WTC11 (cell line): ENCODE measurements at regions not wholly inside any gene's neighbourhood (a gene's known extent, or its start where the extent isn't known, plus 50 kb on each side); places are given as distances from the start of the nearest gene placed in this dataset.

Experiments used
- ATAC-seq: fragments of 200-7000 bp; cut with Tn5 transposase; 2 replicates; pipeline ENCODE4 v1.10.0; 2021; ENCODE audit warnings: mild to moderate bottlenecking, moderate library complexity
- CTCF ChIA-PET: fragments of 300-600 bp; sonication (Branson Sonifier 250); formaldehyde crosslinking; loops from one replicate; lab custom pipeline; 2021; ENCODE audit warnings: antibody characterized with exemption; lab: Charles Lee
- POLR2A ChIA-PET: fragments of 350-600 bp; sonication (Branson Sonifier 250); formaldehyde crosslinking; loops from one replicate; lab custom pipeline; 2021; ENCODE audit warnings: antibody characterized with exemption; lab: Charles Lee
- DNase-seq: peaks from one replicate; pipeline ENCODE4 v3.0.0; 2021; ENCODE audit warnings: low spot score
- H3K27ac Mint-ChIP-seq: 2 replicates; pipeline ENCODE4 v1.8.0; 2021; ENCODE audit warnings: mixed read lengths
- H3K27me3 Mint-ChIP-seq: 2 replicates; pipeline ENCODE4 v1.8.0; 2021; ENCODE audit warnings: low read depth, mild to moderate bottlenecking, moderate library complexity, mixed read lengths
- H3K36me3 Mint-ChIP-seq: 2 replicates; pipeline ENCODE4 v1.8.0; 2021; ENCODE audit warnings: mixed read lengths
- H3K4me1 Mint-ChIP-seq: 2 replicates; pipeline ENCODE4 v1.8.0; 2022; ENCODE audit warnings: mixed read lengths
- H3K4me3 Mint-ChIP-seq: 2 replicates; pipeline ENCODE4 v1.8.0; 2021; ENCODE audit warnings: mild to moderate bottlenecking, moderate library complexity, mixed read lengths
- H3K9me3 Mint-ChIP-seq: 2 replicates; pipeline ENCODE4 v1.8.0; 2021; ENCODE audit warnings: mixed read lengths
- ATF2 ChIP-seq: sonication (generic); formaldehyde crosslinking; IDR thresholded peaks from 2 replicates; pipeline ENCODE4 v1.8.1; 2022; ENCODE audit warnings: low read depth, missing genetic modification reagents, borderline replicate concordance
- E2F1 ChIP-seq: sonication (generic); formaldehyde crosslinking; IDR thresholded peaks from 2 replicates; pipeline ENCODE4 v1.8.0; 2022; ENCODE audit warnings: mild to moderate bottlenecking, missing genetic modification reagents
- E2F4 ChIP-seq: sonication (generic); formaldehyde crosslinking; IDR thresholded peaks from 2 replicates; pipeline ENCODE4 v1.8.1; 2022; ENCODE audit warnings: low read depth, mild to moderate bottlenecking, moderate library complexity, missing genetic modification reagents, borderline replicate concordance
- EMX1 ChIP-seq: fragments of 250-450 bp; sonication (Bioruptor Pico); IDR thresholded peaks from 2 replicates; pipeline ENCODE4 v1.8.0; 2021; ENCODE audit warnings: mild to moderate bottlenecking
- ETV6 ChIP-seq: sonication (generic); formaldehyde crosslinking; IDR thresholded peaks from 2 replicates; pipeline ENCODE4 v1.8.1; 2022; ENCODE audit warnings: mild to moderate bottlenecking, missing genetic modification reagents
- GABPB1 ChIP-seq: sonication (generic); formaldehyde crosslinking; IDR thresholded peaks from 2 replicates; pipeline ENCODE4 v1.8.1; 2023; ENCODE audit warnings: mild to moderate bottlenecking, missing genetic modification reagents
- JAZF1 ChIP-seq: fragments of 250-450 bp; sonication (Bioruptor Pico); IDR thresholded peaks from 2 replicates; pipeline ENCODE4 v1.9.0; 2021; ENCODE audit warnings: moderate library complexity, mild to moderate bottlenecking, inconsistent platforms
- MYBL2 ChIP-seq: sonication (generic); formaldehyde crosslinking; IDR thresholded peaks from 2 replicates; pipeline ENCODE4 v1.8.1; 2023; ENCODE audit warnings: mild to moderate bottlenecking, moderate library complexity, missing genetic modification reagents
- RORB ChIP-seq: fragments of 250-450 bp; sonication (Bioruptor Pico); IDR thresholded peaks from 2 replicates; pipeline ENCODE4 v1.9.0; 2021; ENCODE audit warnings: mild to moderate bottlenecking
- TCF7 ChIP-seq: sonication (generic); formaldehyde crosslinking; IDR thresholded peaks from 2 replicates; pipeline ENCODE4 v1.8.0; 2022; ENCODE audit warnings: mild to moderate bottlenecking, low read depth, missing genetic modification reagents, moderate library complexity
- TEAD4 ChIP-seq: sonication (generic); formaldehyde crosslinking; IDR thresholded peaks from 2 replicates; pipeline ENCODE4 v1.8.0; 2022; ENCODE audit warnings: mild to moderate bottlenecking, missing genetic modification reagents
- ZBTB43 ChIP-seq: sonication (generic); formaldehyde crosslinking; IDR thresholded peaks from 2 replicates; pipeline ENCODE4 v1.8.1; 2023; ENCODE audit warnings: mild to moderate bottlenecking, missing genetic modification reagents
- ZNF232 ChIP-seq: sonication (generic); formaldehyde crosslinking; IDR thresholded peaks from 2 replicates; pipeline ENCODE4 v1.8.0; 2022; ENCODE audit warnings: mild to moderate bottlenecking, missing genetic modification reagents
- ZNF396 ChIP-seq: fragments of 250-450 bp; sonication (Bioruptor Pico); IDR thresholded peaks from 2 replicates; pipeline ENCODE4 v1.8.0; 2021; ENCODE audit warnings: mild to moderate bottlenecking, moderate library complexity, borderline replicate concordance
- TF ChIP-seq, protein P1 (sequence below): sonication (generic); formaldehyde crosslinking; IDR thresholded peaks from 2 replicates; pipeline ENCODE4 v1.8.0; 2023; ENCODE audit warnings: missing genetic modification reagents, mild to moderate bottlenecking, borderline replicate concordance
- TF ChIP-seq, protein P2 (sequence below): fragments of 200-600 bp; IDR thresholded peaks from 2 replicates; pipeline ENCODE4 v1.8.0; 2022; ENCODE audit warnings: antibody characterized with exemption
- TF ChIP-seq, protein P3 (sequence below): sonication (generic); formaldehyde crosslinking; IDR thresholded peaks from 2 replicates; pipeline ENCODE4 v1.8.1; 2022; ENCODE audit warnings: mild to moderate bottlenecking, missing genetic modification reagents, moderate library complexity, borderline replicate concordance

GRCh38 chr5:136594416-136594815 is 229.1 kb upstream of the TRPC7 start (continued):
- TF ChIP-seq E2F4 (CRISPR knock-in tag) = no peak
- TF ChIP-seq, all 79 proteins: peak for 0

DNA sequence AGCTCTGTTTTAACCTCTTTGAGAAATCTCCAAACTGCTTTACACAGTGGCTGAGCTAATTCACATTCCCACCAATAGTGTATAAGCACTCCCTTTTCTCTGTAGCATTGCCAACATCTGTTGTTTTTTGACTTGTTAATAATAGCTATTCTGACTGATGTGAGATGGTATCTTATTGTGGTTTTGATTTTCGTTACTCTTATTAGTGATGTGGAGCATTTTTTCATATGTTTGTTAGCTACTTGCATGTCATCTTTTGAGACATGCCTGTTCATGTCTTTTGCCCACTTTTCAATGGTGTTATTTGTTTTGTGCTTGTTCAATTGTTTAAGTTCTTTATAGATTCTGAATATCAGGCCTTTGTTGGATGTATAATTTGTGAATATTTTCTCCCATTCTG is 225.2 kb upstream of the TRPC7 start:
- no peak for ATAC-seq
- ChIA-PET POLR2A (no interaction called here), CTCF (no interaction called here)
- Mint-ChIP-seq H3K4me1 (peaks cover 57% of the 10 kb centered on the region), H3K27ac (no peak overlapping the region), H3K4me3 (no peak overlapping the region), H3K36me3 (peaks cover 30% of the 10 kb centered on the region), H3K27me3 (no peaks in the 10 kb centered on the region), H3K9me3 (peaks cover 36% of the 10 kb centered on the region)
- DNase-seq = no peak
- no peak for TF ChIP-seq ZBTB43 (CRISPR knock-in tag)
- TF ChIP-seq ZNF396 (CRISPR knock-in tag) = no peak
- no peak for TF ChIP-seq EMX1 (CRISPR knock-in tag)
- no peak for TF ChIP-seq TCF7 (CRISPR knock-in tag)
- no peak for TF ChIP-seq TEAD4 (CRISPR knock-in tag)
- no peak for TF ChIP-seq ATF2 (CRISPR knock-in tag)
- TF ChIP-seq ZNF232 (CRISPR knock-in tag) = no peak
- TF ChIP-seq MYBL2 (CRISPR knock-in tag) = no peak
- TF ChIP-seq ETV6 = no peak
- TF ChIP-seq RORB (CRISPR knock-in tag) = no peak
- TF ChIP-seq, protein P1, sequence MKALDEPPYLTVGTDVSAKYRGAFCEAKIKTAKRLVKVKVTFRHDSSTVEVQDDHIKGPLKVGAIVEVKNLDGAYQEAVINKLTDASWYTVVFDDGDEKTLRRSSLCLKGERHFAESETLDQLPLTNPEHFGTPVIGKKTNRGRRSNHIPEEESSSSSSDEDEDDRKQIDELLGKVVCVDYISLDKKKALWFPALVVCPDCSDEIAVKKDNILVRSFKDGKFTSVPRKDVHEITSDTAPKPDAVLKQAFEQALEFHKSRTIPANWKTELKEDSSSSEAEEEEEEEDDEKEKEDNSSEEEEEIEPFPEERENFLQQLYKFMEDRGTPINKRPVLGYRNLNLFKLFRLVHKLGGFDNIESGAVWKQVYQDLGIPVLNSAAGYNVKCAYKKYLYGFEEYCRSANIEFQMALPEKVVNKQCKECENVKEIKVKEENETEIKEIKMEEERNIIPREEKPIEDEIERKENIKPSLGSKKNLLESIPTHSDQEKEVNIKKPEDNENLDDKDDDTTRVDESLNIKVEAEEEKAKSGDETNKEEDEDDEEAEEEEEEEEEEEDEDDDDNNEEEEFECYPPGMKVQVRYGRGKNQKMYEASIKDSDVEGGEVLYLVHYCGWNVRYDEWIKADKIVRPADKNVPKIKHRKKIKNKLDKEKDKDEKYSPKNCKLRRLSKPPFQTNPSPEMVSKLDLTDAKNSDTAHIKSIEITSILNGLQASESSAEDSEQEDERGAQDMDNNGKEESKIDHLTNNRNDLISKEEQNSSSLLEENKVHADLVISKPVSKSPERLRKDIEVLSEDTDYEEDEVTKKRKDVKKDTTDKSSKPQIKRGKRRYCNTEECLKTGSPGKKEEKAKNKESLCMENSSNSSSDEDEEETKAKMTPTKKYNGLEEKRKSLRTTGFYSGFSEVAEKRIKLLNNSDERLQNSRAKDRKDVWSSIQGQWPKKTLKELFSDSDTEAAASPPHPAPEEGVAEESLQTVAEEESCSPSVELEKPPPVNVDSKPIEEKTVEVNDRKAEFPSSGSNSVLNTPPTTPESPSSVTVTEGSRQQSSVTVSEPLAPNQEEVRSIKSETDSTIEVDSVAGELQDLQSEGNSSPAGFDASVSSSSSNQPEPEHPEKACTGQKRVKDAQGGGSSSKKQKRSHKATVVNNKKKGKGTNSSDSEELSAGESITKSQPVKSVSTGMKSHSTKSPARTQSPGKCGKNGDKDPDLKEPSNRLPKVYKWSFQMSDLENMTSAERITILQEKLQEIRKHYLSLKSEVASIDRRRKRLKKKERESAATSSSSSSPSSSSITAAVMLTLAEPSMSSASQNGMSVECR (CRISPR knock-in tag) = no peak
- TF ChIP-seq, protein P2, sequence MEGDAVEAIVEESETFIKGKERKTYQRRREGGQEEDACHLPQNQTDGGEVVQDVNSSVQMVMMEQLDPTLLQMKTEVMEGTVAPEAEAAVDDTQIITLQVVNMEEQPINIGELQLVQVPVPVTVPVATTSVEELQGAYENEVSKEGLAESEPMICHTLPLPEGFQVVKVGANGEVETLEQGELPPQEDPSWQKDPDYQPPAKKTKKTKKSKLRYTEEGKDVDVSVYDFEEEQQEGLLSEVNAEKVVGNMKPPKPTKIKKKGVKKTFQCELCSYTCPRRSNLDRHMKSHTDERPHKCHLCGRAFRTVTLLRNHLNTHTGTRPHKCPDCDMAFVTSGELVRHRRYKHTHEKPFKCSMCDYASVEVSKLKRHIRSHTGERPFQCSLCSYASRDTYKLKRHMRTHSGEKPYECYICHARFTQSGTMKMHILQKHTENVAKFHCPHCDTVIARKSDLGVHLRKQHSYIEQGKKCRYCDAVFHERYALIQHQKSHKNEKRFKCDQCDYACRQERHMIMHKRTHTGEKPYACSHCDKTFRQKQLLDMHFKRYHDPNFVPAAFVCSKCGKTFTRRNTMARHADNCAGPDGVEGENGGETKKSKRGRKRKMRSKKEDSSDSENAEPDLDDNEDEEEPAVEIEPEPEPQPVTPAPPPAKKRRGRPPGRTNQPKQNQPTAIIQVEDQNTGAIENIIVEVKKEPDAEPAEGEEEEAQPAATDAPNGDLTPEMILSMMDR = no peak
- TF ChIP-seq GABPB1 = no peak
- TF ChIP-seq E2F1 (CRISPR knock-in tag) = no peak
- TF ChIP-seq, protein P3, sequence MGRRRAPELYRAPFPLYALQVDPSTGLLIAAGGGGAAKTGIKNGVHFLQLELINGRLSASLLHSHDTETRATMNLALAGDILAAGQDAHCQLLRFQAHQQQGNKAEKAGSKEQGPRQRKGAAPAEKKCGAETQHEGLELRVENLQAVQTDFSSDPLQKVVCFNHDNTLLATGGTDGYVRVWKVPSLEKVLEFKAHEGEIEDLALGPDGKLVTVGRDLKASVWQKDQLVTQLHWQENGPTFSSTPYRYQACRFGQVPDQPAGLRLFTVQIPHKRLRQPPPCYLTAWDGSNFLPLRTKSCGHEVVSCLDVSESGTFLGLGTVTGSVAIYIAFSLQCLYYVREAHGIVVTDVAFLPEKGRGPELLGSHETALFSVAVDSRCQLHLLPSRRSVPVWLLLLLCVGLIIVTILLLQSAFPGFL = no peak
- TF ChIP-seq JAZF1 = no peak
